ENCODE measurements at regions not wholly inside any gene's neighbourhood (a gene's known extent, or its start where the extent isn't known, plus 50 kb on each side); places are given as distances from the start of the nearest gene placed in this dataset.

- Histone ChIP-seq H3K36me3 (no peaks in the 10 kb centered on the region), H3K27me3 (no peaks in the 10 kb centered on the region), H3K27ac (no peak overlapping the region), H3K4me1 (no peaks in the 10 kb centered on the region), H3K4me3 (no peak overlapping the region), H3K9me3 (no peaks in the 10 kb centered on the region)
- TF ChIP-seq CTCF (IDR thresholded peaks at IDR 0.05): no peak
- DNase-seq: no peak
- intact Hi-C loops (cut with DNase I; ENCODE audit: low total_unique reads): no loop called here
Observed at GRCh38 chr14:97791906-97792305, 994.7 kb downstream of the VRK1 start.

GRCh38 chr14:97796511-97796910 is 999.3 kb downstream of the VRK1 start:
- no peak overlapping the region for H3K27ac ChIP-seq
- no peaks in the 10 kb centered on the region for H3K36me3 ChIP-seq
- no peak overlapping the region for H3K4me3 ChIP-seq
- no peaks in the 10 kb centered on the region for H3K9me3 ChIP-seq
- DNase-seq: no peak
- intact Hi-C loops (cut with DNase I; ENCODE audit: low total_unique reads): no loop called here
- peaks cover 0 to 3% of the 10 kb centered on the region in 2 donors for H3K27me3 ChIP-seq
- TF ChIP-seq CTCF (IDR thresholded peaks at IDR 0.05): no peak
- no peaks in the 10 kb centered on the region for H3K4me1 ChIP-seq

- DNase-seq: no peak
- H3K36me3 ChIP-seq: no peaks in the 10 kb centered on the region
- H3K4me1 ChIP-seq: no peaks in the 10 kb centered on the region
- intact Hi-C loops (cut with DNase I; ENCODE audit: low total_unique reads): no loop called here
- H3K9me3 ChIP-seq: no peaks in the 10 kb centered on the region
- peaks cover 0 to 3% of the 10 kb centered on the region in 2 donors for H3K27me3 ChIP-seq
- H3K27ac ChIP-seq: no peak overlapping the region
- no peak for TF ChIP-seq CTCF (IDR thresholded peaks at IDR 0.05)
- no peak overlapping the region for H3K4me3 ChIP-seq
Observed at GRCh38 chr14:97798176-97798575, 1001.0 kb downstream of the VRK1 start.

GRCh38 chr14:97802430-97803373 is 1005.5 kb downstream of the VRK1 start:
- no peak for TF ChIP-seq CTCF (IDR thresholded peaks at IDR 0.05)
- no peak overlapping the region for H3K4me3 ChIP-seq
- H3K36me3 ChIP-seq: no peaks in the 10 kb centered on the region
- H3K27ac ChIP-seq: no peak overlapping the region
- peaks cover 0 to 3% of the 10 kb centered on the region in 2 donors for H3K27me3 ChIP-seq
- intact Hi-C loops (cut with DNase I; ENCODE audit: low total_unique reads): no loop called here
- DNase-seq: no peak
- no peaks in the 10 kb centered on the region for H3K9me3 ChIP-seq
- H3K4me1 ChIP-seq: no peaks in the 10 kb centered on the region

- no peak for DNase-seq
- no peaks in the 10 kb centered on the region for H3K9me3 ChIP-seq
- peaks cover 0 to 3% of the 10 kb centered on the region in 2 donors for H3K27me3 ChIP-seq
- intact Hi-C loops (cut with DNase I; ENCODE audit: low total_unique reads): no loop called here
- no peak overlapping the region for H3K27ac ChIP-seq
- H3K4me1 ChIP-seq: no peaks in the 10 kb centered on the region
- no peak for TF ChIP-seq CTCF (IDR thresholded peaks at IDR 0.05)
- H3K4me3 ChIP-seq: no peak overlapping the region
- no peaks in the 10 kb centered on the region for H3K36me3 ChIP-seq
Observed at GRCh38 chr14:97804056-97804455, 1006.9 kb downstream of the VRK1 start.
